PC-3 (cell line): ENCODE measurements at regions not wholly inside any gene's neighbourhood (a gene's known extent, or its start where the extent isn't known, plus 50 kb on each side); places are given as distances from the start of the nearest gene placed in this dataset.

Experiments
- CTCF ChIP-seq: fragments of 300-600 bp; sonication (generic); conservative IDR thresholded peaks from 2 replicates; pipeline ENCODE4 v1.5.1; 2017; ENCODE audit warnings: antibody characterized with exemption, low read depth, mild to moderate bottlenecking, low read length
- EZH2 ChIP-seq: fragments of 300-600 bp; sonication (generic); IDR thresholded peaks from one replicate; pipeline ENCODE4 v1.6.1; 2017; ENCODE audit warnings: antibody characterized with exemption, mild to moderate bottlenecking, low read length; ENCODE audit not compliant: unreplicated experiment
- EZH2phosphoT487 ChIP-seq: fragments of 300-600 bp; sonication (generic); IDR thresholded peaks from 2 replicates; pipeline ENCODE4 v1.6.1; 2018; ENCODE audit warnings: mild to moderate bottlenecking, antibody characterized with exemption, low read length, borderline replicate concordance

GRCh38 chr3:153061938-153062528 is 100.0 kb upstream of the RAP2B start:
- TF ChIP-seq EZH2, result no peak
- TF ChIP-seq CTCF, result no peak
- no peak for TF ChIP-seq EZH2phosphoT487
